ENCODE measurements at regions not wholly inside any gene's neighbourhood (a gene's known extent, or its start where the extent isn't known, plus 50 kb on each side); places are given as distances from the start of the nearest gene placed in this dataset.

GRCh38 chr7:69129951-69130350 lies 468.3 kb upstream of the AUTS2 start:
- TF ChIP-seq EZH2phosphoT487 (IDR thresholded peaks at IDR 0.05; ENCODE audit: unreplicated experiment) (no peak), EZH2 (IDR thresholded peaks at IDR 0.05; ENCODE audit: low read depth, unreplicated experiment) (no peak), CTCF (conservative IDR thresholded peaks at IDR 0.05; ENCODE audit: low read depth in 2 of 2) (no peak), CREB1 (CRISPR knock-in tag; IDR thresholded peaks at IDR 0.05; ENCODE audit: low read depth) (no peak), NANOG (IDR thresholded peaks at IDR 0.05; ENCODE audit: borderline replicate concordance) (no peak)
